Osteoblast (primary cell): ENCODE measurements at regions not wholly inside any gene's neighbourhood (a gene's known extent, or its start where the extent isn't known, plus 50 kb on each side); places are given as distances from the start of the nearest gene placed in this dataset.

Experiments
- DNase-seq: peaks from one replicate; pipeline ENCODE4 v3.0.0; 2011; ENCODE audit warnings: low spot score, mixed read lengths; ENCODE audit not compliant: insufficient read length; ENCODE audit errors: missing footprints
- H2AFZ ChIP-seq: 2 replicates; pipeline ENCODE4 v1.6.0; 2011; ENCODE audit warnings: mild to moderate bottlenecking, low read length
- H3K27ac ChIP-seq: 2 replicates; pipeline ENCODE4 v1.5.1; 2011; ENCODE audit warnings: mild to moderate bottlenecking, low read depth, low read length, moderate library complexity
- H3K27me3 ChIP-seq: 2 replicates; pipeline ENCODE4 v1.6.0; 2012; ENCODE audit warnings: mild to moderate bottlenecking, control low read depth, inconsistent platforms, low read length, moderate library complexity; ENCODE audit not compliant: insufficient read depth
- H3K36me3 ChIP-seq: 2 replicates; pipeline ENCODE4 v1.5.1; 2011; ENCODE audit warnings: mild to moderate bottlenecking, low read length, control low read depth, moderate library complexity; ENCODE audit not compliant: insufficient read depth
- H3K4me1 ChIP-seq: 2 replicates; pipeline ENCODE4 v1.5.1; 2011; ENCODE audit warnings: mild to moderate bottlenecking, low read length, control low read depth, moderate library complexity; ENCODE audit not compliant: insufficient read depth
- H3K4me2 ChIP-seq: 2 replicates; pipeline ENCODE4 v1.6.0; 2011; ENCODE audit warnings: mild to moderate bottlenecking, low read length; ENCODE audit not compliant: insufficient read depth
- H3K4me3 ChIP-seq: fragments of 200-600 bp; sonication (generic); 3 replicates; pipeline ENCODE4 v1.5.1; 2012; ENCODE audit warnings: mild to moderate bottlenecking, low read length, inconsistent platforms; ENCODE audit not compliant: insufficient read depth
- H3K79me2 ChIP-seq: 2 replicates; pipeline ENCODE4 v1.6.0; 2012; ENCODE audit warnings: mild to moderate bottlenecking, low read length, control low read depth, inconsistent platforms; ENCODE audit not compliant: insufficient read depth
- H3K9me3 ChIP-seq: 2 replicates; pipeline ENCODE4 v1.5.1; 2011; ENCODE audit warnings: low read depth, low read length, control low read depth
- H4K20me1 ChIP-seq: 2 replicates; pipeline ENCODE4 v1.6.0; 2012; ENCODE audit warnings: mild to moderate bottlenecking, low read length, control low read depth; ENCODE audit not compliant: insufficient read depth
- TF ChIP-seq, protein P1 (sequence below): IDR thresholded peaks from 2 replicates; pipeline ENCODE4 v1.5.1; 2011; ENCODE audit warnings: mild to moderate bottlenecking, low read depth, low read length, moderate library complexity; ENCODE audit errors: extremely low read depth

DNA sequence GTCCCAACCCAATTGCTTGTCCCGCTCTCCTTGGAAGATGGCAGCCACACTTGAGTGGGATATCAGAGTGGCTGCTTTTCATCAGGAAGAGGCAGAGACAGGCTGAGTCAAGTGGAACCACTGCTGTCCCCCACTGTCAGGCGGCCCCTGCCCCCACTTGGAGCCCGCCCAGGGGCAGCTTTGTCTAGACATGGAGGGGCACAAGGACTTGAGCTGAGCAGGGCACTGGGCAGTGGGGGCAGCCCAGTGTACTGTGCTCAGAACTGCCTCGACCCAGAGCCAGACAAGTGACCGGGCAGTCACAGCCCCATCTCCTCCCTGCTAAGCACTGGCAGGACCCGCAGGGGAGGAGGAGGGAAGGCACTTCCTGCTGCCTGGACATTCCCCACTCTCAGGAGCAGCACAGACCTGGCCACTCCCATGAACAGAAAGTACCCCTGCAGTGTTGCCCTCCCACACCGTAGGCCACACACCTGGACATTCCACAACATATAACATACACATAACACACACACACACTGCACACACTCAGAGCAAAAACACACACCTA lies 91.0 kb downstream of the MRPL36 start:
- H3K36me3 ChIP-seq, result no peaks in the 10 kb centered on the region
- no peaks in the 10 kb centered on the region for H3K9me3 ChIP-seq
- TF ChIP-seq, protein P1, sequence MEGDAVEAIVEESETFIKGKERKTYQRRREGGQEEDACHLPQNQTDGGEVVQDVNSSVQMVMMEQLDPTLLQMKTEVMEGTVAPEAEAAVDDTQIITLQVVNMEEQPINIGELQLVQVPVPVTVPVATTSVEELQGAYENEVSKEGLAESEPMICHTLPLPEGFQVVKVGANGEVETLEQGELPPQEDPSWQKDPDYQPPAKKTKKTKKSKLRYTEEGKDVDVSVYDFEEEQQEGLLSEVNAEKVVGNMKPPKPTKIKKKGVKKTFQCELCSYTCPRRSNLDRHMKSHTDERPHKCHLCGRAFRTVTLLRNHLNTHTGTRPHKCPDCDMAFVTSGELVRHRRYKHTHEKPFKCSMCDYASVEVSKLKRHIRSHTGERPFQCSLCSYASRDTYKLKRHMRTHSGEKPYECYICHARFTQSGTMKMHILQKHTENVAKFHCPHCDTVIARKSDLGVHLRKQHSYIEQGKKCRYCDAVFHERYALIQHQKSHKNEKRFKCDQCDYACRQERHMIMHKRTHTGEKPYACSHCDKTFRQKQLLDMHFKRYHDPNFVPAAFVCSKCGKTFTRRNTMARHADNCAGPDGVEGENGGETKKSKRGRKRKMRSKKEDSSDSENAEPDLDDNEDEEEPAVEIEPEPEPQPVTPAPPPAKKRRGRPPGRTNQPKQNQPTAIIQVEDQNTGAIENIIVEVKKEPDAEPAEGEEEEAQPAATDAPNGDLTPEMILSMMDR, result no peak
- no peaks in the 10 kb centered on the region for H3K4me1 ChIP-seq
- no peaks in the 10 kb centered on the region for H4K20me1 ChIP-seq
- no peak overlapping the region for H3K4me3 ChIP-seq
- H3K79me2 ChIP-seq, result no peaks in the 10 kb centered on the region
- no peak overlapping the region for H3K27ac ChIP-seq
- no peak overlapping the region for H3K4me2 ChIP-seq
- no peak overlapping the region for H2AFZ ChIP-seq
- H3K27me3 ChIP-seq, result no peaks in the 10 kb centered on the region
- DNase-seq, result no peak

DNA sequence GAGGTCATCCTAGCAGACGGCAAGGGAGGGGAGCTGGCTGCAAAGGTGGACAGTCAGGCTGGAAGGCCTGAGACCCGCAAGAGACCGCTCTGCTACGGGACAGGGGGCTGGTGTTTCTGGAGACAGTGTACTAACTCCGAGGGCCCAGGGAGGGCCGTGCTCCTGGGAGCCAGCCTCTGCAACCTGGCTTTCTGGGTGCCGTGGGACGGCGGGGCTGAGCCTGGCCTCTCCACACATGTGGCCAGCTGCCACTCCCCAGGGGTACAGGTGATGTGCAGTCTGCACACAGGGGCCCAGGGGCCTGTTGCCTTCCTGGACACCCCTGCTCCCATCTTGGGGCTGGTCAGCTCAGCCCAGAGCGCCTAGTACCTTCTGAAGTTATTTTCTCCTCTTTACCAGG lies 92.2 kb downstream of the MRPL36 start:
- no peaks in the 10 kb centered on the region for H3K4me1 ChIP-seq
- no peak overlapping the region for H3K4me3 ChIP-seq
- TF ChIP-seq, protein P1, result no peak
- no peak overlapping the region for H3K27ac ChIP-seq
- H3K9me3 ChIP-seq, result no peaks in the 10 kb centered on the region
- H2AFZ ChIP-seq, result no peak overlapping the region
- H3K4me2 ChIP-seq, result no peak overlapping the region
- no peaks in the 10 kb centered on the region for H3K27me3 ChIP-seq
- DNase-seq, result no peak
- no peaks in the 10 kb centered on the region for H3K36me3 ChIP-seq
- H4K20me1 ChIP-seq, result no peaks in the 10 kb centered on the region
- H3K79me2 ChIP-seq, result no peaks in the 10 kb centered on the region

DNA sequence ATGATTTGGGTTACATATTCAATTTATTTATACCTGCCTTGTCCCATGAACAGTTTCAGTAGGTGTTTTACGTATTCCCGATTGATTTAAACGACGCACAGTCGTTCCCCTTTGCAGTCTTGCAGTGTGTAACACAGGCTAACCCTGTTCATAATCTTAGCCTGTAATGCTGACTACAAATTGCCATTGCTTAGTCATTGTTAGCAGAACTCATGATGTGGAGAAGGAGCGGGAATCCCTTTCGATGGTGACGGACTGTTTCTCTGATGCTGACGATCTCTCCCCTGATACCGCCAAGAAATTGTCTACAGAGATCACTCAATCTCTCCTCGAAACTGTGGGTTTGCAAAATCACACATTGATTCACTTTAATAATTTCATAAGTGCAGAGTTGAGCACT lies 93.2 kb downstream of the MRPL36 start:
- Histone ChIP-seq H3K9me3 (no peaks in the 10 kb centered on the region), H3K4me2 (no peak overlapping the region), H3K27me3 (no peaks in the 10 kb centered on the region), H3K4me3 (no peak overlapping the region), H3K36me3 (no peaks in the 10 kb centered on the region), H3K79me2 (no peaks in the 10 kb centered on the region), H4K20me1 (no peaks in the 10 kb centered on the region), H3K27ac (no peak overlapping the region), H3K4me1 (no peaks in the 10 kb centered on the region), H2AFZ (no peak overlapping the region)
- no peak for DNase-seq
- TF ChIP-seq, protein P1, result no peak

DNA sequence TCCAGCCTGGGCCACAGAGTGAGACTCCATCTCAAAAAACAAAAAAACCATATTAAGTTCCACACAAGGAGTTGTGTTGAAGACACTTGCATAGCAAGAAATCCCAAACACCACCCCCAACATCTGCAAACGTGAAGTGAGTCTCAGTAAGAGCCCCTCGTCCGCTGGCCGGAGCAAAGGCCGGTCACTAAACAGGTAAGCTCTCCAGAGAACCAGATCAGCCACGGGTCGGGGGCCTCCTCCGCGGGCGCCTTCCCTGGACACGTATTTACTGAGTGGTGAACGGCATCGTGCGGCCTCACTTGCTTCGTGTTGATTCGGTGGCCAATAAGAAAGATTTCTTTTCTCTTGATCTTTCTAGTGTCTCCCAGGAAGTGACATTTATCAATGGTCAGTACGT lies 93.6 kb downstream of the MRPL36 start:
- DNase-seq, result no peak
- Histone ChIP-seq H2AFZ (no peak overlapping the region), H3K9me3 (no peaks in the 10 kb centered on the region), H3K4me1 (no peaks in the 10 kb centered on the region), H4K20me1 (no peaks in the 10 kb centered on the region), H3K4me2 (no peak overlapping the region), H3K4me3 (no peak overlapping the region), H3K27me3 (no peaks in the 10 kb centered on the region), H3K27ac (no peak overlapping the region), H3K36me3 (no peaks in the 10 kb centered on the region), H3K79me2 (no peaks in the 10 kb centered on the region)
- TF ChIP-seq, protein P1, result no peak
